LNCAP (cell line): ENCODE measurements at regions not wholly inside any gene's neighbourhood (a gene's known extent, or its start where the extent isn't known, plus 50 kb on each side); places are given as distances from the start of the nearest gene placed in this dataset.

Experiments
- CTCF ChIP-seq: fragments of 450-650 bp; IDR thresholded peaks from 2 replicates; pipeline ENCODE4 v1.5.1; 2017; ENCODE audit warnings: mild to moderate bottlenecking

DNA sequence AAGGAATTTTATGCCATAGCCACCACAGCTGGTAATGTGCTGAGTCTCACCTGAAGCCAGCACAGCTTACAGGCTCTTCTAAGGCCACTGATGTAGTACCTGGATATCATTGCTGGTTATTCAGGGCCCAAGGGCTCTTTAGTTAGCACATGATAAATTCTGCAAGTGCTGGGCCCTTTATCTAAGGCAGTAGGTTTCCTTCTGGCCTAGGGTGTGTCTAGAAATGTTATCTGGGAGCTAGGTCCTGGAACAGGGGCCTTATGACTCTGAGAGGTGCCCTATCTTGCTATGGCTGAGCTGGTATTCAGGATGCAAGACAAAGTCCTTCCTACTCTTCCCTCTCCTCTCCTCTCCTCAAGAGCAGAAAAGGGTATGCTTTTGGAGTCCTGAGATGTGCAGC, 1424.5 kb upstream of the NUDT12 start:
- no peak for TF ChIP-seq CTCF

DNA sequence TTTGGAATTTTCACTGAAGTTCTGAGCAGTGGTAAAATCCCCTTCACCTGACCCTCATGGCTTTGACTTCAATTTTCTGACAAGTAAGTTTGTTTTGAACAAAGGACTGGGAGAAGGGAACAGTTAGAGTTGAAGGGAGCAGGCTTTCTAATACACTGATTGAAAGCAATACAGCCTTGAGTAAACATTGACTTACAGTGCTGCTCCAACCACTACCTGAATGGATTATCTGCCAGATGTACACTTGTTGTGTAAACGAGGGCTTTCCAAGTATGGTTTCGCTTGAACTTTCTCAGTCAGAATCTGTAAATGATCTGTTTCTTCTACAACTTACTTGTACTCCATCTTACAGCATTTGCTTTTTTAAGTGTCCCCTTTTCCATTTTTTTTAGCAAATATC, 1414.9 kb upstream of the NUDT12 start:
- TF ChIP-seq CTCF, result no peak

DNA sequence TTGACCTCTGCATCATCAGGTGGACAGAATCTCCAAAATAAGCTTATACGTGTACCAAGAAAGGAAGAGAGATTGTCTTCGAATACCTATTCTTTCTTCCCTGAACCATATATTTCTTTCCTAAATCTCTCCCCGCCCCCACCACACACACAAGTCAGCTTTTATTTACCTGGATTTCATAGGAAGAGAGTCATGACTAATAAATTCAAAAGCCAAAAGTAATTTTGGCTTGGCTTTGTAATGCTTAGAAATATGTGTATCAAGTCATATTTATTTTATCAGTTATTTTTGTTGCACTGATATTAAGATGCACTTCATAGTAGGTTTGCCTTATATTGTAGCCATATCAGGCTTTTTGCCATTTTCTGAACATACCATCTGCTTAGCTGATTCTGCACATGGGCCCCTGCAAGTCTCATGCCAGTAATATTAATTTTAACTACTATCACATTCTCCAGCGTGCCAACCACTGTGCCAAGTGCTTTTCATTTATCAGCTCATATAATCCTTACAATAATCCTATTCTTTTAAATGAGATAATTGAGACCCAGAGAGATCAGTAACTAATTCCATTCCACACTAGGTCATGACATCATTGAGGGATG, 1405.3 kb upstream of the NUDT12 start:
- TF ChIP-seq CTCF, result no peak

GRCh38 chr5:104965006-104965405, 1402.4 kb upstream of the NUDT12 start:
- no peak for TF ChIP-seq CTCF

DNA sequence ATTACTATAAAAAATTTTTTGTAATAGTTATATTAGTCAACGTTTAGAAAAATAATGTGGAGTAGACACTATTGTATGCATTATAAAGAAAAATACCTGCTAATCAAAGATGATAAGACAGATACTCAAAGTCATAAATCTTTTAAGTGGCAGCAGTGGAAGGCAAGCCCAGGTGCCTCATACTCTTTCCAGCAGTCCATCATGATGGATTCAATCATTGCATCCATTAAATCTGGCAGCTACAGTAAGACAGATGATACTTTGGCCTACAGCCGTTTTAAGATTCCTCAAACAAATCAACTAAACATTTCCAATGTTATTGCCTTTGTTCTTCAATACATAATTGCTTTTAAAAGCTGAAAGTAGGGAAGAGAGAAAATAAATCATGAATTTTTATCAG, 1392.9 kb upstream of the NUDT12 start:
- no peak for TF ChIP-seq CTCF

DNA sequence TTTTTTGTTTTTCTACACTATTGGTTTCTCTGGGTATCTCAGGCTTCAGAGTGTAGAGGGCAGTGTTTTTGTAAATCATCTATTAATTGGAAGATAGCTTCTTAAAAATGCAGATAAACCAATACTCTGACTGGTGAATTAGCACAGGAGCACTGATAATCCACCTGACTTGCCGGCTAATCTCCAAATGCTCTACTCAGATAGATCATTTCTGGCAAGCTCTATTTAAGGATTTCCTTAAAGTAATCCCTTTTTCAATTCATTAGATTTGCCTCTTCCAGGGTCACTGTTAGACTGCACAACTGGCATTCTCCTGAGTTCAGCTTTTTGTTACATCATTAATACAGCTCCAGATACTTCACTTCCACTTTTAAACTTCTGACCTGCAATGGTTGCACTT, 1390.3 kb upstream of the NUDT12 start:
- no peak for TF ChIP-seq CTCF

DNA sequence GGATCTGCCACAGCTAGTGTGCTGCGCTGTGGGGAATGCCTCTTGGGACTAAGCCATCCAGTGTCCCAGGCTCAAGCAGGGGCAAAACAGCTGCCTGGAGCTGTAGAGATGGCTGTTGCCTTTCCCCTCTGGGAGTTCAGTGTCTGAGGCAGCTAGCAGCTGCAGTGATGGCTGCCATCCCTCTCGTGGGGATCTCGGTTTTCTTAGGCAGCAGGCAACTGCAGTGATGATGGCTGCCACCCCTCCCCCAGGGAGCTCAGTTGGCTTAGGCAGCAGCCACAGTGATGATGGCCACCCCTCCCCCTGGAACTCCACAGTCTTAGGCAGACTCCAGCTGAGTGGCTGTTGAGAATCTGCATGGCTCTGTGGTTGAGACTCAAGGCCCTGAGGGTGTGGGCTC, 1389.2 kb upstream of the NUDT12 start:
- no peak for TF ChIP-seq CTCF

GRCh38 chr5:104947076-104947475, 1384.5 kb upstream of the NUDT12 start:
- TF ChIP-seq CTCF, result no peak
